Tibial artery (tissue), 4 donors: ENCODE measurements at regions not wholly inside any gene's neighbourhood (a gene's known extent, or its start where the extent isn't known, plus 50 kb on each side); places are given as distances from the start of the nearest gene placed in this dataset.
A peak's percentile ranks its signal among the peaks of the same experiment; 100 is the strongest.

Experiments used
- DNase-seq, 2 donors: peaks; one replicate each; pipeline ENCODE4 v3.0.0-alpha.2; 2019
- H3K27ac ChIP-seq, 2 donors: fragments of 200-600 bp; sonication (generic) in 1 of 2; 1 replicate in 1 of 2; 2 replicates in 1 of 2; pipeline ENCODE4 v1.5.1; 2018 to 2019; ENCODE audit warnings: mild to moderate bottlenecking in 1 of 2
- H3K27me3 ChIP-seq, 2 donors: fragments of 200-600 bp; sonication (generic) in 1 of 2; one replicate each; pipeline versions ENCODE4 v1.5.1 to v1.6.0; 2016 to 2019
- H3K36me3 ChIP-seq, 3 donors: fragments of 200-600 bp; sonication (generic) in 2 of 3; one replicate each; pipeline ENCODE4 v1.5.1; 2016 to 2019; ENCODE audit warnings: mild to moderate bottlenecking in 2 of 3
- H3K4me1 ChIP-seq, 4 donors: fragments of 200-600 bp; sonication (generic) in 2 of 4; 1 replicate in 3 of 4; 2 replicates in 1 of 4; pipeline ENCODE4 v1.5.1; 2016 to 2019
- H3K4me3 ChIP-seq, 2 donors: fragments of 200-600 bp; sonication (generic) in 1 of 2; 1 replicate in 1 of 2; 2 replicates in 1 of 2; pipeline ENCODE4 v1.5.1; 2018 to 2019; ENCODE audit warnings: mild to moderate bottlenecking in 2 of 2
- H3K9me3 ChIP-seq, 3 donors: fragments of 200-600 bp; sonication (generic) in 1 of 3; one replicate each; pipeline ENCODE4 v1.5.1; 2016 to 2019
- intact Hi-C: fragments of 100-400 bp; cut with DNase I; formaldehyde crosslinking; loops from one replicate; pipeline ENCODE4 v1.15.0; 2023; ENCODE audit warnings: low total_unique reads
- TF ChIP-seq, protein P1 (sequence below), 2 experiments: fragments of 200-600 bp in 1 of 2; fragments of 450-650 bp in 1 of 2; IDR thresholded peaks; one replicate each; pipeline ENCODE4 v1.5.1; 2017 to 2019; ENCODE audit warnings: antibody characterized with exemption in 2 of 2, mild to moderate bottlenecking in 1 of 2, moderate library complexity in 1 of 2

GRCh38 chr6:163835439-163836171 is 421.1 kb downstream of the QKI start:
- Histone ChIP-seq H3K9me3 (no peaks in the 10 kb centered on the region), H3K4me1 (peaks cover 0 to 7% (median 0%) of the 10 kb centered on the region in 4 donors), H3K4me3 (no peak overlapping the region), H3K36me3 (no peaks in the 10 kb centered on the region), H3K27ac (no peak overlapping the region), H3K27me3 (peaks cover 0 to 2% of the 10 kb centered on the region in 2 donors)
- intact Hi-C loops = no loop called here
- DNase-seq = no peak
- TF ChIP-seq, protein P1, sequence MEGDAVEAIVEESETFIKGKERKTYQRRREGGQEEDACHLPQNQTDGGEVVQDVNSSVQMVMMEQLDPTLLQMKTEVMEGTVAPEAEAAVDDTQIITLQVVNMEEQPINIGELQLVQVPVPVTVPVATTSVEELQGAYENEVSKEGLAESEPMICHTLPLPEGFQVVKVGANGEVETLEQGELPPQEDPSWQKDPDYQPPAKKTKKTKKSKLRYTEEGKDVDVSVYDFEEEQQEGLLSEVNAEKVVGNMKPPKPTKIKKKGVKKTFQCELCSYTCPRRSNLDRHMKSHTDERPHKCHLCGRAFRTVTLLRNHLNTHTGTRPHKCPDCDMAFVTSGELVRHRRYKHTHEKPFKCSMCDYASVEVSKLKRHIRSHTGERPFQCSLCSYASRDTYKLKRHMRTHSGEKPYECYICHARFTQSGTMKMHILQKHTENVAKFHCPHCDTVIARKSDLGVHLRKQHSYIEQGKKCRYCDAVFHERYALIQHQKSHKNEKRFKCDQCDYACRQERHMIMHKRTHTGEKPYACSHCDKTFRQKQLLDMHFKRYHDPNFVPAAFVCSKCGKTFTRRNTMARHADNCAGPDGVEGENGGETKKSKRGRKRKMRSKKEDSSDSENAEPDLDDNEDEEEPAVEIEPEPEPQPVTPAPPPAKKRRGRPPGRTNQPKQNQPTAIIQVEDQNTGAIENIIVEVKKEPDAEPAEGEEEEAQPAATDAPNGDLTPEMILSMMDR (IDR thresholded peaks at IDR 0.05) = no peak

DNA sequence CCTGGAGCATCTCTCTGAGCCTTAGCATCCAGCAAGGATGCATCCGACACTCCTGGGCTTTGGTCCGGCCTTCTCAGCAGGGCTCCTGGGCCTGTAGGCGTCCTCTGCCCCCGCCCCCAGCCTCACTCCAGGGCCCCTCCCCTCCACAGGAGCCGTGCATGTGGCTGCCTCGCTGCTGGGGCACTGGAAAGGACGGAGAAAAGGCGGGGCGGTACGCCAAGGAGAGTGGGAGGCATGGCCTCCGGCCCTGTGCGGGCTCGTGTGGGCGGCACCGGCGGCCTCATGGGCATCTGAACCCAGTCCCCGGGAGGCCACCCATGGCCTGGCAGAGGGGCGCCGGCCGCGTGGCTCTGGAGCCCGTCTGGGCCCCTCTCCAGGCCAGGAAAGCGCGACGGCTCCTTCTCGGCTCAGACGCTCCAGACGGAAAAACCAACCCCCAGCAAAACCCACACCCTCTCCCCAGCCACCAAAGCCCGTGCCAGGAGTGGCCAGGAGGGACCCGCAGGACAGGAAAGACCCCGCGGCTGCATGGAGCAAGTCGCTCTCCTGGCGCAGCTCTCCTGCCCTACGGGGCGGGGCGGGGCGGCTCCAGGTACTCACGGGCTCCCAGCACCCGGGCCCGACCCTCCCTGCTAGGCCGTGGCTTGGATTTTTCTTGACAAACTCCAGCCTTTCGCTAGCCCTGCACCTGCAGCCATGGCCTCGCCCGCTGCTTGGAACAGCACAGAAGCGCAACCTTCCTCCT is 419.9 kb downstream of the QKI start:
- Histone ChIP-seq H3K27me3 (peaks cover 0 to 2% of the 10 kb centered on the region in 2 donors), H3K36me3 (no peaks in the 10 kb centered on the region), H3K27ac (no peak overlapping the region), H3K9me3 (no peaks in the 10 kb centered on the region), H3K4me1 (peaks cover 0 to 7% (median 0%) of the 10 kb centered on the region in 4 donors), H3K4me3 (no peak overlapping the region)
- TF ChIP-seq, protein P1 (IDR thresholded peaks at IDR 0.05) = no peak
- DNase-seq = no peak
- intact Hi-C loops = no loop called here

- Histone ChIP-seq H3K9me3 (no peaks in the 10 kb centered on the region), H3K27ac (no peak overlapping the region), H3K4me3 (no peak overlapping the region), H3K27me3 (peaks cover 0 to 2% of the 10 kb centered on the region in 2 donors), H3K4me1 (no peaks in the 10 kb centered on the region), H3K36me3 (no peaks in the 10 kb centered on the region)
- no peak for DNase-seq
- intact Hi-C loops = no loop called here
- TF ChIP-seq, protein P1 (IDR thresholded peaks at IDR 0.05) = no peak
Measured at GRCh38 chr6:163831736-163832135, 417.2 kb downstream of the QKI start.

DNA sequence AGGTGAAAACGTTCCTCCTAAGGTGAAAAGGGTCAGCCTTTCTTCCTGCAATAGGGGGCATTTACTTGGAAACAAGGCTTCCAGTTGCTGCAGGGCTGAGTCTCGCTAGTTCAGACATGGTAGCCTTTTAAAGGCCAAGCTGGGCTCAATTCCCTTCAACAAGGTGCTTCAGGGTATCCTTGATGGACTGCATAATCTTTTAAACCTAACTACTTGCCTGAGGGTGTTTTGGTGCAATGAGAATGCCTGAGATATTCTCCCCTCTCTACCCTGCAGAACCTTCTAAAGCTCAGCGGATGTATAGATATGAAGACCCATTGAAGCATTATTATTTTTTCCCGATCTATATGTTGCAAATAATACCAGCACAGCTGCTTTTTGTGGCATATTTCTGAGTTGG is 416.1 kb downstream of the QKI start:
- no peak for DNase-seq
- no peaks in the 10 kb centered on the region for H3K9me3 ChIP-seq
- intact Hi-C loops = no loop called here
- H3K36me3 ChIP-seq = no peaks in the 10 kb centered on the region
- TF ChIP-seq, protein P1 (IDR thresholded peaks at IDR 0.05) = no peak
- no peaks in the 10 kb centered on the region for H3K4me1 ChIP-seq
- H3K4me3 ChIP-seq = no peak overlapping the region
- peaks cover 0 to 2% of the 10 kb centered on the region in 2 donors for H3K27me3 ChIP-seq
- no peak overlapping the region for H3K27ac ChIP-seq

DNA sequence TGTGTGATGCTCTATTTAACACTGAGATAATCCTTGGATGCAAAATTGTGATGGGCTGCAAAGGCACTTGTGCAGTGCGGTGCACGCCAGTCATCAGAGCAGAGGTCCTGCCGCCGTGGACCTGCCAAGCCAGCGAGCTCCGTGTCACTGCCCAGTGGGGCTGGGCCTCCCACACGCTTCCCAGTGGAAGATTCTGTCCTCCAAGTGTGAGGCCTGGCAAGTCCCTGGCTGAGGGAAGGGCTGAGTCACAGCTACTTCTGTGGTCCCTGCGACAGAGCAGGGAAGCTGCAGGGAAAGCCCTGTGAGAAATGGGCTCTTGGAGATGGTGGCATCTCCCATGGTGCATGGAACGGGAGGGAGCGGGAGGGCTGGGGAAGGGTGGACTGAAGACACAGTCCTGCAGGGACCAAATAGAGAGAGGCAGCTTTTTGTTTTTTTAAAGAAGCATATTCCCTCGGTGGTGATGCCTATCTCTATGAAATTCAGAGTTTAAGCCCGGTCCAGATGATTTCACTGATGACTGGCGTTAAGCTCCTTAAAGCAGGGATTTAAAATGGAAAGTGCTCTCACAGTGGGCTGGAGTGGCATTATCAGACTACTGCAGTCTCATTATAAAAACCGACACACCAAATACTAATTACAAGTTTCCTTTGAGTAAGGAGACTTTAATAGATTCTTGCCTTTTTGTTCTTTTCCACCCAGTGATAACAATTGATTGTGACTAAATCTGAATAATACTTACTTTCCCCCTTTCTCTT is 413.7 kb downstream of the QKI start:
- TF ChIP-seq, protein P1 (IDR thresholded peaks at IDR 0.05) = no peak
- intact Hi-C loops = no loop called here
- H3K9me3 ChIP-seq = no peaks in the 10 kb centered on the region
- no peak overlapping the region for H3K27ac ChIP-seq
- DNase-seq = peak in 1 of 2 donors; percentile 32
- H3K36me3 ChIP-seq = no peaks in the 10 kb centered on the region
- no peaks in the 10 kb centered on the region for H3K4me1 ChIP-seq
- H3K27me3 ChIP-seq = no peaks in the 10 kb centered on the region
- H3K4me3 ChIP-seq = no peak overlapping the region
